Heart right ventricle (tissue), 16 donors: ENCODE measurements at regions not wholly inside any gene's neighbourhood (a gene's known extent, or its start where the extent isn't known, plus 50 kb on each side); places are given as distances from the start of the nearest gene placed in this dataset.

Experiments
- ATAC-seq, 8 donors: fragments of 200-7000 bp; cut with Tn5 transposase; one replicate each; pipeline ENCODE4 v1.9.1; 2020; ENCODE audit warnings: mild to moderate bottlenecking in 8 of 8, moderate library complexity in 8 of 8, moderate number of reproducible peaks in 1 of 8
- DNase-seq, 2 donors: peaks; one replicate each; pipeline ENCODE4 v3.0.0-alpha.2; 2020
- H3K27ac ChIP-seq, 10 donors: fragments of 200-600 bp; sonication (generic) in 2 of 10; one replicate each; pipeline versions ENCODE4 v1.5.0 to v1.8.0; 2020 to 2022; ENCODE audit warnings: mild to moderate bottlenecking in 3 of 10
- H3K27me3 ChIP-seq, 7 donors: fragments of 200-600 bp; one replicate each; pipeline ENCODE4 v1.8.0; 2021 to 2022; ENCODE audit warnings: mild to moderate bottlenecking in 2 of 7
- H3K36me3 ChIP-seq, 9 donors: fragments of 200-600 bp; sonication (generic) in 1 of 9; one replicate each; pipeline versions ENCODE4 v1.5.0 to v1.8.0; 2020 to 2022; ENCODE audit warnings: mild to moderate bottlenecking in 2 of 9
- H3K4me1 ChIP-seq, 9 donors: fragments of 200-600 bp; sonication (generic) in 1 of 9; one replicate each; pipeline versions ENCODE4 v1.5.0 to v1.8.0; 2020 to 2022; ENCODE audit warnings: mild to moderate bottlenecking in 4 of 9
- H3K4me3 ChIP-seq, 10 donors: fragments of 200-600 bp; sonication (generic) in 2 of 10; one replicate each; pipeline versions ENCODE4 v1.5.0 to v1.8.0; 2020 to 2022; ENCODE audit warnings: mild to moderate bottlenecking in 7 of 10, moderate library complexity in 2 of 10
- H3K9me3 ChIP-seq, 11 donors: fragments of 200-600 bp in 10 of 11; sonication (generic) in 2 of 11; one replicate each; pipeline versions ENCODE4 v1.5.0 to v1.8.0; 2013 to 2022; ENCODE audit warnings: mild to moderate bottlenecking in 2 of 11, control low read depth in 1 of 11, moderate library complexity in 1 of 11
- CTCF ChIP-seq, 9 donors: fragments of 200-600 bp; sonication (generic) in 2 of 9; IDR thresholded peaks; one replicate each; pipeline versions ENCODE4 v1.5.0 to v1.8.0; 2021 to 2022; ENCODE audit warnings: antibody characterized with exemption in 9 of 9, mild to moderate bottlenecking in 5 of 9, moderate library complexity in 1 of 9
- WGBS, 2 donors: extraction: QIAGEN DNeasy Blood & Tissue Kit; methylation state at CpG; one replicate each; pipeline ENCODE4 v1.1.7; 2013; ENCODE audit warnings: inconsistent platforms in 1 of 2; 5-methylcytosine and 5-hydroxymethylcytosine counted together
- intact Hi-C, 10 donors: fragments of 100-400 bp; cut with DNase I; formaldehyde crosslinking; loops; one replicate each; pipeline versions ENCODE4 v1.11.1 to v1.14.2; 2022
- donor health status: Arrhythmogenic right ventricular cardiomyopathy.
- donor health status: ischemic (EF 13 %, LVEDD 7.1; RV severe dilation, severe dysfunction).
- donor health status: healthy with polysubstance abuse.
- donor health status: DM: no; HTN: yes; CAD: no.
- donor health status: DM: no; HTN: no; CAD: no.
- donor health status: ischemic (EF 25% LVEDD 6.9; RV normal size, moderate dysfunction).
- donor health status: ischemic (EF 25% LVEDD 5.7; RV mildly dilated, moderate dysfunction).
- donor health status: healthy.
- donor health status: DM: yes; HTN: yes; CAD: no.
- donor health status: Ischemic cardiomyopathy.
- donor health status: ischemic (EF 35%, LVEDD 5.7; RV mildly dilated, moderate dysfunction).
- donor health status: nonischemic (EF 11% LVEDD 7.7; RV severe dilation, severe dysfunction).
- donor health status: DM: yes; HTN: yes; CAD: no.
- donor health status: PGD.
- donor health status: ischemic (EF 29% LVEDD 5.4; RV normal size, mild dysfunction).
- donor health status: nonischemic (EF 23%, LVEDD 6.1; RV moderate dilation, normal function).

GRCh38 chr2:133732059-133732458 is 163.8 kb upstream of the NCKAP5 start:
- no peak overlapping the region for H3K4me3 ChIP-seq
- 92 to 93% methylated on average over 2 of the region's 2 CpGs for WGBS, 2 donors
- DNase-seq (no peak), ATAC-seq (no peak)
- H3K27ac ChIP-seq: no peak overlapping the region
- H3K4me1 ChIP-seq: peaks cover 0 to 15% (median 0%) of the 10 kb centered on the region in 9 donors
- no peaks in the 10 kb centered on the region for H3K9me3 ChIP-seq
- TF ChIP-seq CTCF (IDR thresholded peaks at IDR 0.05): no peak
- H3K27me3 ChIP-seq: no peaks in the 10 kb centered on the region
- no peaks in the 10 kb centered on the region for H3K36me3 ChIP-seq
- intact Hi-C loops: no loop called here

GRCh38 chr2:133732982-133733900 is 165.0 kb upstream of the NCKAP5 start:
- no peaks in the 10 kb centered on the region for H3K9me3 ChIP-seq
- WGBS, 2 donors: 72 to 73% methylated on average over 6 of the region's 6 CpGs
- no peak overlapping the region for H3K4me3 ChIP-seq
- intact Hi-C loops: no loop called here
- ATAC-seq (peak in 3 of 8 donors; percentile 42 to 53 (median 49)), DNase-seq (no peak)
- H3K36me3 ChIP-seq: no peaks in the 10 kb centered on the region
- H3K4me1 ChIP-seq: peaks cover 0 to 18% (median 0%) of the 10 kb centered on the region in 9 donors
- H3K27ac ChIP-seq: no peak overlapping the region
- TF ChIP-seq CTCF (IDR thresholded peaks at IDR 0.05): no peak
- no peaks in the 10 kb centered on the region for H3K27me3 ChIP-seq

- Histone ChIP-seq H3K4me1 (peaks cover 0 to 18% (median 0%) of the 10 kb centered on the region in 9 donors), H3K27me3 (no peaks in the 10 kb centered on the region), H3K4me3 (no peak overlapping the region), H3K9me3 (no peaks in the 10 kb centered on the region), H3K36me3 (no peaks in the 10 kb centered on the region), H3K27ac (no peak overlapping the region)
- TF ChIP-seq CTCF (IDR thresholded peaks at IDR 0.05): no peak
- ATAC-seq (no peak), DNase-seq (no peak)
- 78 to 85% methylated on average over 2 of the region's 2 CpGs for WGBS, 2 donors
- intact Hi-C loops: no loop called here
Measured at GRCh38 chr2:133733901-133734255, 165.6 kb upstream of the NCKAP5 start.

GRCh38 chr2:133734716-133735495 is 166.6 kb upstream of the NCKAP5 start:
- 77 to 83% methylated on average over 3 of the region's 3 CpGs for whole genome bisulfite sequencing, 2 donors
- ATAC-seq: peak in 1 of 8 donors; percentile 49
- H3K27ac ChIP-seq: no peak overlapping the region

More at GRCh38 chr2:133734716-133735495, 166.6 kb upstream of the NCKAP5 start:
- no peak for DNase-seq
- Histone ChIP-seq H3K4me1 (peaks cover 0 to 18% (median 0%) of the 10 kb centered on the region in 9 donors), H3K27me3 (no peaks in the 10 kb centered on the region), H3K9me3 (no peaks in the 10 kb centered on the region), H3K4me3 (no peak overlapping the region), H3K36me3 (no peaks in the 10 kb centered on the region)
- intact Hi-C loops: no loop called here
- no peak for TF ChIP-seq CTCF (IDR thresholded peaks at IDR 0.05)
